HG02981 (cell line): ENCODE measurements at regions not wholly inside any gene's neighbourhood (a gene's known extent, or its start where the extent isn't known, plus 50 kb on each side); places are given as distances from the start of the nearest gene placed in this dataset.

Experiments
- ATAC-seq: cut with Tn5 transposase; IDR thresholded peaks from one replicate; pipeline ENCODE4 v1.9.1; 2021; ENCODE audit warnings: mild to moderate bottlenecking, moderate library complexity; ENCODE audit not compliant: unreplicated experiment

DNA sequence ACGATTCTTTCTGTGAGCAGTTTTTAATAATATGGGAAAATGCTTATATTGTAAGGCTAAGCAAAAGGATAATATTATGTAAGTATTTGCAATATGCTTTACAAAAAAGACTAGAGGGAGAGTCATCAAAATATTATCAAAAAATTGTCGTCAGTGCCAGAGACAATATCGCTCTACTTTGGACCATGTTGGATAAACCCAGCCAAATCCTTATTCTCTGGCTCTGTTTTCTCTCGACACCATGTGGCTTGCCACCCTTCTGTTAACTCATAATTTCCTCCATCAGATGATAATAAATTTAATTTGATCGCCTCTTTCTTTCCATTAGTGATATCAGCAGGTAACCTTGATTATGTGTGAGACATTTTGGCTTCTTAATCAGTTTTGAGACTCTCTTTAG lies 129.9 kb downstream of the CDC42EP3 start:
- ATAC-seq: no peak

DNA sequence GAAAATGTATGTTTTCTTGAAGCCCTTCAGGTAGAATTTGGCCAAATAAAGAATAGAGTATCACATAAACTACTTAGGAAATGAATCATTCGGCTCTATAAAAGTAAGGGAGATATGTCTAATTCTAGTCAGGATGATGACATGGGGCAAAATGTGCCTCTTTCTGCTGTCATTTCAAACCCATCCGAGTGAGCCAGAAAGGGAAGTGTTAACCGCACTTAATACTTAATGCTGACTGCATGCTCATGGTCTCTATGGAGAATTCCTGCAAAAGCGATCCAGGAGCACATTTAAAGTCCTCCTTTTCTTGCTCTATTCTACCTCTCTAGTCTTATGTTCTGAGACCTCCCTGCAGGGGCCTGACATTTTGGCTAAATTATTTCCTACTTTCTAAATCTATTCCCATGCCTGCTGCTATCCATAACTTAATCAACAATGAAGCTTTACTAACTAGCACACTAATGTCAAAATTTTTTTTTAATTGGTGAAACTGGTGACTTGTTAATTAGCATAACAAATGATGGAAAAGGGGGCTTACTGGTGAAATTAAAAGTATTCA lies 127.4 kb downstream of the CDC42EP3 start:
- no peak for ATAC-seq

DNA sequence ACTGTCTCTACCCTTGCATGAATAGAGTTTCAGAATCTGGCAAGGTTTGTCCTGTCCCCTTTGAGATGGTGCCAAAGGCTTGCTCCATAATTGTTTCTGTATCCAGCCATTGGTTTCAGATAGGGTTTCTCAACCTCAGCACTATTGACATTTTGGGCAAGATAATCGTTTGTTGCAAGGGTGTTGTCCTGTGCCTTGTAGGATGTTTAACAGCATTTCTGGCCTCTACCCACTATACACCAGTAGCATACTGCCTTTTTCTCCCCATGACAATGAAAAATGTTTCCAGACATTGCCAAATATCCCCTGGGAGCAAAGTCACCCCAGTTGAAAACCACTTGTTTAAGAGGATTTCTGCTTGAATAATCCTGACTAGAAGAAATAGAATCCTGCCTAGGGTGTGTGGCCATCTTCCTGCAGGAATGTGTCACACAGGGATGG lies 126.8 kb downstream of the CDC42EP3 start:
- ATAC-seq: no peak

DNA sequence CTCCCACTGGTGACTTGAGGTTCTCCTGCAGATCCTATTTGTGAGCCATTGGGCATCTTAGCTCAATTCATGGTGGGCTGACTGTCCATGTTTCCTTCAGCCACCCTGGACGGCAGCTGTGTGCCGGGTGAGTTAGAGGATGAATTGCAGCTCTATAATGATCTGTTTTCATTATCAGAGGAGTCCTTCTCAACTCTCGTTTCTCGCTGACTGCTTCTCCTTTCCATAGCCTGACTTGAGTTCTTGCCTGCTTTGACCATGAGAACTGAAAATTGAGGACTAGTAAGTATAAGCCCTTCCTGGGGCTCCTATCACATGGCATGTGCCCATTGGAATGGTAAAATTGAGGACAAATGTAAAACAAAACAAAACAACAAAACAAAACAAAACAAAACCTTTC lies 121.8 kb downstream of the CDC42EP3 start:
- no peak for ATAC-seq

DNA sequence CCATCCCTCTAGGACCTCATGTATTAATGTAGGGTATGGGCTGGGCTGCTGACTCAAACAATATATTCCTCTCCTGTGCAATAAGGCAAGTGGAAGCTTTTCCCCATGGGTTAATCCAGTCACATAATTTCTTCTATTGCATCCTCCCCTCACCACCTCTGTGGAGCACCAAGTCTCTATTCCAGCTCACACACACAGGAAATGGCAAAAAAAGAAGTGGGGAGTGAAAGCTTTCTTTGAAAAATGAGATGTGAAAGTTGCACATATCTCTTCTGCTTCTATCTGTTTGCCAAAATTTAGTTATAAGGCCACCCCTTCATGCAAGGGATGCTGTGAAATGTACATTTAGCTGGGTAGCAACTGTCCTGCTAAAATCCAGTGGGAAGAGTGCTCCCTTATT lies 121.3 kb downstream of the CDC42EP3 start:
- no peak for ATAC-seq

DNA sequence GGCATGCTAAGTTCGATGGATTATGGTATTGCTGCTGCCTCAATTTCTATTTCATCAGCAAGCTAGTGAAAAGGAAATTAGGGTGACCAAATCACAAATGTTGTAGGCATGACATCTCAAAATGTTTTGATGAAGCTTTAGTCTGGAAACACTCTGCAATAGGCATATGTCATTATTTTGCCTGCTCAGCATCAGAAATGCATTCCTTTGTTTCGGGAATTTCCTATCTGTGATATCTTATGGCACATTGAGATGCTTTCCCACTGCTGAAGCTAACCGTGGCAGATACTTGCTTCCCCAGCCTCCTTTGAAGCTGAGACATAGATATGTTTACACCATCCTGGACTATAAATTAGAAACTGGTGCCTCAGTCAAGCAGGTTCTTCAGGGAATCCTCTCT lies 119.7 kb downstream of the CDC42EP3 start:
- no peak for ATAC-seq

DNA sequence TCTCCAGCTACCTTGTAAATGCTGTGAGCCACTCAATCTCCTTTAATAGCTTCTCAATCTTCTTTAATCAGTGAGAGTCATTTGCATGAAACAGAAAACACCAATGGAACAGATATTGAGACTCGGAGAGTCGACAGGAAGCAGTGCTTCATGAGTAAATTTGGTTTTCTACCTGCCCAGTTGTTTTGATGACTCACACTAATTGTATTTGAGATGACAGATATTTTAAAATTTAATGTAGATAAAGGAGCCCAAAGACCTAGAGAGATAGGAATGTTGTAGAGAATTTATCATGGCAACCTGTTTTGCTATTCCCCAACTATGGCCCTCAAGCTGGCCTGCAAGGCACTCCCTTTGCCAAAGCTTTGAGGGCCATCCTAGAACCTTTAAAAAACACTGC lies 119.1 kb downstream of the CDC42EP3 start:
- no peak for ATAC-seq

DNA sequence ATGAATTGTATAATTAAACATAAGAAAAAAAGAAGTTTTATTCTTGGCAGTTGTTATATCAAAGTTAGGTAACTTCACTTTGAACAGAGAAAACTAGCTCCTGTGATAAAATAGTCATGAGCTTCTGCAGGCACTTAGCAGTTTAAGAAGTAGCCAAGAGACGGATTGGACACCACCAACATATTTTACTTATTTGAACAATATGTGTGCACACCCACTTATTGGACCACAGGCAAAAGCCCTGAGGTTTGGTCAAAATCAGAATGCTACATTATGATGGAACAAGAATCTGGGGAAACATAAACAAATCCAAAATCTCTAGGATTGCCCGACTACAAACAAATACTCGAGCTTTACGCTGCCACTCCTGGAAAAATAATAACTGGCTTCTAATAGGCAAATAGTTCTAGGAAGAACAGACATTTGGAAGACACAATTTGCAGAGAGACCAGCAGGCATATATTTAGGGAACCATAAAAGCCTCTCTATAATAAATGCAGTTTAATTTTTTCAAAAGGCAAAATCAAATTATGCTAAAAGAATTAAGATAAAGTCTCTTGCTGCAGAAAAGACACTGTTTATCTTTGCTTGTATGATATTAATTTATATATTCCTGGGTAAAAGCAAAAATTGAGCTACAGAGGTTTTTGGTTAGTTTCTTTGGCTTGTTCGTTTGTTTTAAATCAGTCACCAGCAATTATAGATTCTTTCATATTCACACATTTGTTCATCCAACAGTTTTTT lies 117.9 kb downstream of the CDC42EP3 start:
- no peak for ATAC-seq

DNA sequence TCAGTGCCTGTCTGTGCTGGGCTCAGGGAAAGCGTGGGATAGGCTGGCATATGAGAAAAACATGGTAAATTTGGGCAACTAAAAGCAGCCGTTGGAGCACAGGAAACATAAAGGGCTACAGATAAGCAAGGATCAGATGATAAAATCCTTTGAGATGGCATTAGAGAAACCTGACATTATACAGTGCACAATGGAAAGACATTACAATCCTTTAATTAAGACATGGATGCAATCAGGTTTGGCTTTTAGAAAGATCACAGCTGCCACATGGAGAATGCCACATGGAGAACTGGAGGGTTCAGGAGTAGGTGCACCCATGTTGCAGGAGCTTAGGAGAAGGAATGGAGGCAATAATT lies 117.3 kb downstream of the CDC42EP3 start:
- ATAC-seq: no peak

DNA sequence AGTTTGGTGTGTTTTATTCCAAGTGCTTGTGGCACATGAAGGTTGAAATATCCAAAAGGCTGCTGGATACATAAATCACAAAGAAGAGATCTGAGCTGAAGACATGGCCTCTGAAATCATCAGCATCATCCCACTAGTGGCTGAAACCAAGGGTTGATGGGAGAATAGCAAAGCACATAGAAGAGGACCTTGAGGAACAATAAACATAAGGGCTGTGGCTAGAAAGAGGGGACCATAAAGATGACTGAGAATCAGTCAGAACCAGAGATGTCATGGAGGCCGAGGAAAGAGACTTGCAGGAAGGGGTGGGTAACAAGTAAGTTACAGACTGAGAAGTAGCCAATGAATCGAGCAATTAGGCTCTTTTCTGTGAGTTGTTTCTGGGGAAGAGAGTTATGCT lies 116.8 kb downstream of the CDC42EP3 start:
- ATAC-seq: no peak

DNA sequence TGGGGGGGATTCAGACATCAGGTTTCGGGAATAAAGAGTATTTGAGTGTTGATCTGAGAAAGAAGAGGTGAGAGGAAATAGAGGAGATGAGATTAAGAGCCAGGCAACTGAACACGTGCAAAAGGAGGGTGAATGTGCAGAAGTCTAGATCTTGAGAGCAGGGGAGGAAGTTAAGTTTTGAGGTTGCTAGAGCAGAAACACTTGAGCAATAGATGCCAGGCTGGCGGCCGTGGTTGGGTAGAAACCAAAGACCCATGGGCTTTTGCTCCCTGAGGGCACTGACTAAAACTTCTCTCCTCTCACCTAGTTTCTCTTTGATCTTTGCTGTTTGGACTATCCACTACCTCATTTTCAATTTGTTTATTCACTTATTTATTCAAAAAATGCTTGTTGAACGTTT lies 116.0 kb downstream of the CDC42EP3 start:
- peak; percentile 50 for ATAC-seq

DNA sequence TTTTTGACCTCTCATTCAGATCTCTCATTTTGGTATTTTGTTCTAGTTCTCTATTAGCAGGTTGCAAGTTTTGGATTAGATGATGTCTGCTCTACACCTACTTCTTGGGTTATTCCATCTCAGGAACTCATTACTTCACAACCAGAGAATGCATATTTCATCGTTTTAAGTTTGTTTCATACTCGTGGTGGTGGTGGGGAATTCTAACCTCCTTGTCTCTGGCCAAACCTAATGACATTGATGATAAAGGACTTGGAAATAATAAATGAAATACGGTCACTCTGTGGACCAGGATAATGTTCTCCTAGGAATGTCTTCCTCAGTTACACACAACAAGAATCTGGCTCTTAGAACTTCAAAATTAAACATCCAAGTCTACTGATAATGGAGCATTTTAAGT lies 115.2 kb downstream of the CDC42EP3 start:
- no peak for ATAC-seq

DNA sequence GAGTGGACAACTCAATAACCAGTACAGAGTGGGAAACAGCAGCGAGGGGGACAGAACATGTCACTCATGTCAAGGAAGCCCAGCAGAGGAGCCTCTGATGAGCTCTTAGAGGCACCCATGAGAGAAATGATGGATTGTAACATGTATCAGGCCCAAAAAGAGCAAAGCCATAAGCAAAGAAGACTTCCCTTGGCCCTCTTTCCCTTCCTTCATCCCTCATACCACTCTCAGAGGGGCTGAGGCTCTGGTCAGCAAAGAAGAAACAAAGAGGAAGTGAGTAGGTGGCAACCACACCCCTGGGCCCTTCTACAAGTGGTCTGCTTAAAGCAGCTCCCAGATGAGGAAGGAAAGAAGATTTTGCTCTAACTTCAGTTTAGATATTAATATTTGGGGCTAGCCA lies 112.8 kb downstream of the CDC42EP3 start:
- peak; percentile 72 for ATAC-seq

DNA sequence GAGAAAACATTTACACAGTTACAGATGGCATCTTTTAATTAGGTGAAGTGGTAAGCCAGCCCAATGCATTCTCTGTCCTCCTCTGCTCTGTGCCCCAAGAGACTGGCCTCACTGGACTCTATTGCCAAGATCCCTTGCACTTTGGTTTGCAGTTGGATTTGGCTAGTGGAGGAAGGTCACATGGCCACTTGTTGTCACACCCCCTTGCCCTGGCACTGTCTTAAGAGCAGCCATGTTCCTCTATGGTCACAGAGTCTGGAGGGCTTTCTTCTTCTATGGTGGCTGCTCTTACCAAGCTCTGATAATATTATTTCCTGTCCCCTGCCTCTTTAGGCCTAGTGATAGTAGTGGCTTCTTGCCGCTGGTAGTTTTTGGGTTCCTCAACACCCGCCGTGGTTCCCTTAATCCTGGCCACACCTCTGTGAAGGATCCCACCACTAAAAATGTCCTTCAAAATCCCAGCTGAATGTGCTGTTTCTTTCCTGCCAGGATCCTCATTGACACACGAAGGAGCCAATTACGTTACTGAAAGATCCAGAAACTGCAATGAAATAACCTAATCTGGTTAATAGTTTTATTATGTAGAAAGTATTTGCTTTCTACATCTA lies 111.1 kb downstream of the CDC42EP3 start:
- no peak for ATAC-seq

DNA sequence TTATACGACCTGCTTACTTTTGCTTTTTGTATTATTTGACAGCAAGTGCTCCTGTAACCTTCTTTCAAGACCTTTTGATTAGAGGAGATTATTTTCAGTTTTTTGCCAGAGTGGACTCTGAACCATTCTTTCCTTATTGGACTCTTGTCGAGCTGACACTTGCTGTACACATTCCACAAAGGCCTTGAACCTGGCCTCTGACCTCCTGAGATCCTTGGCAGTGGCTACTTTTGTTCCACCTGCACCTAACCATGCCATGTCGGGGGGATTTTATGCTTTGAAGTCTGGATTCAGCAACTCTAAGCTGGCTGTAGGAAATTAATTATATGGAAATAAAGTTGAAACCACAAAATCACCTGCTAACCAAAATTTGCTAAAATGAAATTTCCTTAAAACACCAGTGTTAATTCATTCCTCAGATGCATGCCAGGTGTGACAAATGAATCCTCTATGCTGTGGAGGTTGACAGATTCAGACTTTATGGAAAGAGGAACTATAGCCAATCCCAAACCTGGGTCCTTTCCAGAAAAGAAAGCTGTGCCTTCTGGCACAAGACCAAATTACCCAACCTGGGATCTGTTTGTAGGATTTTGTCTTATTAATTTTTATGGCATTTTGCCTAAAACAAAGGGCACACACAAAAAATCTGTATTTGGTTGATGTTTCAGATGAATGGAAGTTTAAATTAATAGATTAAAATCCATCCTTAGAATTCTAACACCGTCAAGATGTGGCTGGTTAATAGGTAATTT lies 110.4 kb downstream of the CDC42EP3 start:
- no peak for ATAC-seq

DNA sequence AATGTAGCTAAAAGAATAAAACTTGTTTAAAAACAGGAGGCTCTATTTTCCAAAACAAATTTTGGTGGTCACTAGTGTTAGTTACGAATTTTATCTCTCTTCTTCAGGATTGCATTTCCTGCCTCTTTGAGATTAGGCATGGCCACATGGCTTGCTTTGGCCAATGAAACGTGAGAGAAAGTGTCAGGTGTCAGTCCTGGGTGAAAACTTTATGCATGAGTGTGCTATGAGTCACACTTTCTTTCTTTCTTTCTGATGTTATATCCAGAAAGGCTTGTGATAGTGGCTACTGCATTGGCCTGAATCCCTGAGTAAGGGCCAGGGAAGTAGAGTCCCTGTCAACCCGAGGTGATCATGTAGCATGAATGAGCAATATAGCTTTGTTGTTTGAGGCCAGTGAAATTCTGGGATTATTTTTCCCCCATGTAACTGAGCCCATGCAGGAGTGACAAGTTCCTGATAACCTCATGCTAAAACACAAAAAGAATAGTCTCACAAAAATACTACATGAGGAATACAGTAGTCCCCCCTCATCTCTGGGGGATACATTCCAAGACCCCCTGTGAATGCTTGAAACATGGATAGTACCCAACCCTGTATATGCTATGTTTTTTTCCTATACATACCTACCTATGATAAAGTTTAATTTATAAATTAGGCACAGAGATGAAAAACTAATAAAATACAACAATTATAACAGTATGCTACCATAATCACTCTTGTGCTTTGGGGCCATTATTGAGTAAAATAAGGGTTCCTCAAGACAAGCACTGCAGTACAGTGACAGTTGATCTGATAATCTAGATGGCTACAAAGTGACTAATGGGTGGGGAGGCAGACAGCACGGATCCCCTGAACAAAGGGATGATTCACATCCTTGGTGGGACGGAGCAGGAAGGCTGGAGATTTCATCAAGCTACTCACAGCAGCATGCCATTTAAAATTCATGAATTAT lies 109.5 kb downstream of the CDC42EP3 start:
- ATAC-seq: peak; percentile 76

DNA sequence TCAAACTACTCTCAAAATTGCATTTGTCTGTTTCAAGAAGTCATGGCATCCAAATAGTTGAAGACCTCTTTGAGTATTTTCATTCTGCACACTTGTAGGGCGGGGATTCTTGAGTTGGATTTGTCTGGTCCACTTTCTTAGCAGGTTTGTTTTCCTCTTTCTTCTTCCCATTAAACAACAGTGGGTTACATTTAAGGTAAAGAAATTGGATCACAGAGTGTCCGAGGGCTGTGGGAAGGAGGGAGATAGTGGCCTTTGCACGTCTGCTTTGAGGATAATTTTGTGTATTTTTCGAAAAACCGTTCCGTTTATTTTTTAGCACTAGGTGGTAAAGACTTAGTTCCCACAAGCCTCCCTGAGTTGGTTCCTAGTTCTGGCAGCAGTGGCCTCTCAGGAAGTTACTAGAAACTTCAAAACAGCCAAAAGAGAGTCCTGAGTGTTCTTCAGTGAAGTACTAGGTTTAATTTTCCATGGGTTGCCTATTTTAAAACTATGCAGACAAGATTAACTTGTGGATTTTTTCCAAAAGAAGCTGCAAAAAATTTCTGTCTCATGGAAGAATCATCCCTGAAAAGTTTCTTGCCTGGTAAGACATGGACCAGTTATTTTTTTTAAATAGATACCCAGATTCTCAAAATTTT lies 107.9 kb downstream of the CDC42EP3 start:
- ATAC-seq: no peak

DNA sequence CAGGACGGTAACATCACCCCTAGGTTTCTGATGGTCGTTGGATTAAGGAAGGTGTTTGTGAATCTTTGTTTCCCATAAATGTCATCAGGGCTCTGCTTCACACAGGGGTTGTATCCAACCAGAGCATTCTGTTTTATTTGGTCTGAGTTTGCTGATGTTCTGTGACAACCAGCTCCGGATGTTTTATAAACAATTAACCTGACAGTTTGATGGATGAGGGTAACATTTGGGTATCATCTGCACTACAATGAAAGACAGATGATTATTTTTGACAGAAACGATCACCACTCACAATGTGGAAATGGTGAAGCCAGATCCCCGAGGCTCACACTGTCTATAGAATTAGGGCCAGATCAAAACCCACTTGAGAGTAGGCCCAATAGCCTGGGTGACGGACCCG lies 107.1 kb downstream of the CDC42EP3 start:
- no peak for ATAC-seq

DNA sequence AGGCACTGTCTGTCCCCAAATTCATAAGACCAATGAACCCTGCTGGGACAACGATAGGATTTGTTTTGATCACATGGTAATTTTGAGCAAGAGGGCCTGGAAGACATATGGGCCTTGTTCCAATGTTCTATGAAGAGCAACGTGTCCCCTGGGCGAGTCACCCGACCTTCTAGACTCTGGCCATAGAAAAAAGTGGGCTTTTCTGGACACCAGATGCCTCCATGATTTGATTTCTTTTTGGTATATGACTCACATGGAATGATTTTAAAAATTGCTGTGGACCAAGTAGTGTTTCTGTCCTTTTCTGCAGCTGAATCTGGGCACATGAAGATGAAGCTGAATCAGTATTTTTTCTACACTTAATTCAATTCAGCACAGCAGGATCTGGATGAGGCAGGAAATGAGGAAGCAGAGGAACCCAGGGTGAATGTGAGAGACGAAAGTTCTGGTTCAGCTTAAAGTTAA lies 104.9 kb downstream of the CDC42EP3 start:
- ATAC-seq: no peak

DNA sequence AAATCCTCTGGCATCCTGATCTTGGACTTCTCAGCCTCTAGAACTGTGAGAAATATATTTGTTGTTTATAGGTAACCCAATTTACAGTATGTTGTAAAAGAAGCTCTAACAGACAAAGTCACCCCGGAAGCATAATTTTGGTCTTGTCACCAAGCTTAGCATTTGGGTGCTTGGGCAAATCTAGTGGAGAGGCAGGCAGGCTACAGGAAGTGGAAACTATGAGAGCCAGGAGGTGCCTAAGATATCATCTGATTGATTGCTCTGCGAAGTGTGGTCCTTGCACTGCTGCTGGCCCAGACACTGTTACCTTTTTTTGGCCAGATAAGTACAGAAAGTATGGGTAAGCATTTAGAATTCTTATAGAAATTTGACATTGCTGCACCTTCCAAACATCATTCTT lies 102.9 kb downstream of the CDC42EP3 start:
- ATAC-seq: no peak
